ENCODE measurements at regions not wholly inside any gene's neighbourhood (a gene's known extent, or its start where the extent isn't known, plus 50 kb on each side); places are given as distances from the start of the nearest gene placed in this dataset.

GRCh38 chrX:22666441-22666840, 333.3 kb upstream of the DDX53 start:
- in situ Hi-C loops (cut with MboI; ENCODE audit: low pct_unique_long_range_greater_than_20kb, low sequenced_read_pairs, unreplicated experiment): no loop called here
- DNase-seq (ENCODE audit: low spot score): no peak
- TF ChIP-seq CTCF (IDR thresholded peaks at IDR 0.05; ENCODE audit: extremely low read depth, insufficient read depth, missing control alignments): peak; percentile 40

GRCh38 chrX:22674932-22675331, 324.8 kb upstream of the DDX53 start:
- in situ Hi-C loops (cut with MboI; ENCODE audit: low pct_unique_long_range_greater_than_20kb, low sequenced_read_pairs, unreplicated experiment): no loop called here
- DNase-seq (ENCODE audit: low spot score): no peak
- no peak for TF ChIP-seq CTCF (IDR thresholded peaks at IDR 0.05; ENCODE audit: extremely low read depth, insufficient read depth, missing control alignments)

DNA sequence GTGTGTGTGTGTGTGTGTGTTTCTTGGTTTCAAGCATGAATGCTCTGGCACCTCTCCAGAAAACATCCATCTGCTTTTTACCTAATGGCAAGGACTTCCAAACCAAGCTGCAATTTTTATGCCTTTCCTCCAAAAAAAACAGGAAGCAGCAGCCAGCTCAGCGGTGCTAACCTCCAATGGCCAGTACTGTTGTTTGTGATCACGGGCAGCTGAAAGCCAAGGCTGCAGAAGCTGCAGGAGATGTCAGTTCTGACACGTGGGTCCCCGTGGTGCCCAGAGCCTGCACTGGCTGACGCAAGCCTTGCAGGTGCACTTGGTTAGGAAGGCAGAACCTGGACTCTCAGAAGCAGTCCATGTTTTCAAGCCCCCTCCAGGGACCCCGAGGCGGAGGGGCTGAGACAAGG, 313.6 kb upstream of the DDX53 start:
- no peak for TF ChIP-seq CTCF (IDR thresholded peaks at IDR 0.05; ENCODE audit: extremely low read depth, insufficient read depth, missing control alignments)
- DNase-seq (ENCODE audit: low spot score): no peak
- in situ Hi-C loops (cut with MboI; ENCODE audit: low pct_unique_long_range_greater_than_20kb, low sequenced_read_pairs, unreplicated experiment): no loop called here

GRCh38 chrX:22689290-22689689, 310.5 kb upstream of the DDX53 start:
- in situ Hi-C loops (cut with MboI; ENCODE audit: low pct_unique_long_range_greater_than_20kb, low sequenced_read_pairs, unreplicated experiment): no loop called here
- TF ChIP-seq CTCF (IDR thresholded peaks at IDR 0.05; ENCODE audit: extremely low read depth, insufficient read depth, missing control alignments): no peak
- DNase-seq (ENCODE audit: low spot score): no peak

DNA sequence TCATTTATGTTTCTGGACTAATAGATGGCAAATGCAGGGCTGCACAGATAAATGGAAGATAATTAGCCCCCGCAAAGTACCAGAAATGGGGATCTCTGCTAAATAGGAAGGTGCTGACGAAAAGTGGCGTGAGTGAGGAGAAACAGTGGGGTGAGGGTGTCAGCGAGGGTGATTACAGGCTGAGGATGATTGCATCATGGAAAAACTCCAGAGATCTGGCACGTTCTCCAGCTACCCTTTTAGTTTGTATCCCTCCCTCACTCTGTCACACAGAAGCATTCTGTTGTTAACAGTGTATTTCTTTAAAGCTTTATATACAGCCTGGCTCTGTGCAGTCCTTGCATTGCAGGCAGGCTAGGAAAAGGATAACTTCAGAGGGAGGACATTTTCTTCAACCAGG, 309.6 kb upstream of the DDX53 start:
- no peak for DNase-seq (ENCODE audit: low spot score)
- TF ChIP-seq CTCF (IDR thresholded peaks at IDR 0.05; ENCODE audit: extremely low read depth, insufficient read depth, missing control alignments): no peak
- in situ Hi-C loops (cut with MboI; ENCODE audit: low pct_unique_long_range_greater_than_20kb, low sequenced_read_pairs, unreplicated experiment): no loop called here

- no peak for DNase-seq (ENCODE audit: low spot score)
- in situ Hi-C loops (cut with MboI; ENCODE audit: low pct_unique_long_range_greater_than_20kb, low sequenced_read_pairs, unreplicated experiment): no loop called here
- TF ChIP-seq CTCF (IDR thresholded peaks at IDR 0.05; ENCODE audit: extremely low read depth, insufficient read depth, missing control alignments): no peak
These were observed 307.7 kb upstream of the DDX53 start for GRCh38 chrX:22691966-22692565.

- in situ Hi-C loops (cut with MboI; ENCODE audit: low pct_unique_long_range_greater_than_20kb, low sequenced_read_pairs, unreplicated experiment): no loop called here
- TF ChIP-seq CTCF (IDR thresholded peaks at IDR 0.05; ENCODE audit: extremely low read depth, insufficient read depth, missing control alignments): no peak
- no peak for DNase-seq (ENCODE audit: low spot score)
These were observed 301.6 kb upstream of the DDX53 start for GRCh38 chrX:22698151-22698550.

Measured in GM13977 (cell line).